ENCODE measurements at regions not wholly inside any gene's neighbourhood (a gene's known extent, or its start where the extent isn't known, plus 50 kb on each side); places are given as distances from the start of the nearest gene placed in this dataset.

GRCh38 chr3:76834657-76835056 lies 205.2 kb upstream of the ROBO2 start:
- H3K9ac ChIP-seq (ENCODE audit: low read depth in 2 of 2, low read length in 2 of 2), result no peak overlapping the region
- no peak overlapping the region for H3K4me3 ChIP-seq
- no peaks in the 10 kb centered on the region for H3K36me3 ChIP-seq
- H3K9me3 ChIP-seq, result no peaks in the 10 kb centered on the region
- no peak for DNase-seq
- no peak overlapping the region for H3K27ac ChIP-seq
- H3K27me3 ChIP-seq, result no peaks in the 10 kb centered on the region
- intact Hi-C loops (cut with DNase I), result no loop called here
- no peak for TF ChIP-seq CTCF (IDR thresholded peaks at IDR 0.05)
- no peaks in the 10 kb centered on the region for H3K4me1 ChIP-seq

- TF ChIP-seq CTCF (IDR thresholded peaks at IDR 0.05), result no peak
- DNase-seq, result no peak
- intact Hi-C loops (cut with DNase I), result no loop called here
- H3K4me1 ChIP-seq, result no peaks in the 10 kb centered on the region
- no peak overlapping the region for H3K27ac ChIP-seq
- no peaks in the 10 kb centered on the region for H3K27me3 ChIP-seq
- H3K36me3 ChIP-seq, result no peaks in the 10 kb centered on the region
- H3K9ac ChIP-seq (ENCODE audit: low read depth in 2 of 2, low read length in 2 of 2), result no peak overlapping the region
- H3K9me3 ChIP-seq, result no peaks in the 10 kb centered on the region
- no peak overlapping the region for H3K4me3 ChIP-seq
Observed at GRCh38 chr3:76841747-76842146, 198.2 kb upstream of the ROBO2 start.

- DNase-seq, result no peak
- H3K4me1 ChIP-seq, result no peaks in the 10 kb centered on the region
- no peaks in the 10 kb centered on the region for H3K27me3 ChIP-seq
- H3K36me3 ChIP-seq, result no peaks in the 10 kb centered on the region
- no peak overlapping the region for H3K4me3 ChIP-seq
- intact Hi-C loops (cut with DNase I), result no loop called here
- no peak overlapping the region for H3K27ac ChIP-seq
- no peak overlapping the region for H3K9ac ChIP-seq (ENCODE audit: low read depth in 2 of 2, low read length in 2 of 2)
- TF ChIP-seq CTCF (IDR thresholded peaks at IDR 0.05), result no peak
- no peaks in the 10 kb centered on the region for H3K9me3 ChIP-seq
Observed at GRCh38 chr3:76842216-76842615, 197.7 kb upstream of the ROBO2 start.

- no peaks in the 10 kb centered on the region for H3K27me3 ChIP-seq
- no peaks in the 10 kb centered on the region for H3K4me1 ChIP-seq
- H3K4me3 ChIP-seq, result no peak overlapping the region
- H3K27ac ChIP-seq, result no peak overlapping the region
- TF ChIP-seq CTCF (IDR thresholded peaks at IDR 0.05), result no peak
- no peaks in the 10 kb centered on the region for H3K36me3 ChIP-seq
- H3K9me3 ChIP-seq, result no peaks in the 10 kb centered on the region
- no peak for DNase-seq
- intact Hi-C loops (cut with DNase I), result no loop called here
- no peak overlapping the region for H3K9ac ChIP-seq (ENCODE audit: low read depth in 2 of 2, low read length in 2 of 2)
Observed at GRCh38 chr3:76855451-76855850, 184.4 kb upstream of the ROBO2 start.

- no peak overlapping the region for H3K4me3 ChIP-seq
- no peak overlapping the region for H3K9ac ChIP-seq (ENCODE audit: low read depth in 2 of 2, low read length in 2 of 2)
- no peak for DNase-seq
- no peak overlapping the region for H3K27ac ChIP-seq
- no peaks in the 10 kb centered on the region for H3K36me3 ChIP-seq
- no peaks in the 10 kb centered on the region for H3K9me3 ChIP-seq
- no peaks in the 10 kb centered on the region for H3K27me3 ChIP-seq
- intact Hi-C loops (cut with DNase I), result no loop called here
- no peaks in the 10 kb centered on the region for H3K4me1 ChIP-seq
- TF ChIP-seq CTCF (IDR thresholded peaks at IDR 0.05), result no peak
Observed at GRCh38 chr3:76859596-76859995, 180.3 kb upstream of the ROBO2 start.

GRCh38 chr3:76864355-76864754 lies 175.5 kb upstream of the ROBO2 start:
- H3K9ac ChIP-seq (ENCODE audit: low read depth in 2 of 2, low read length in 2 of 2), result no peak overlapping the region
- no peak overlapping the region for H3K4me3 ChIP-seq
- H3K4me1 ChIP-seq, result no peaks in the 10 kb centered on the region
- intact Hi-C loops (cut with DNase I), result no loop called here
- H3K27me3 ChIP-seq, result no peaks in the 10 kb centered on the region
- TF ChIP-seq CTCF (IDR thresholded peaks at IDR 0.05), result no peak
- no peaks in the 10 kb centered on the region for H3K36me3 ChIP-seq
- no peak overlapping the region for H3K27ac ChIP-seq
- no peaks in the 10 kb centered on the region for H3K9me3 ChIP-seq
- DNase-seq, result no peak

All from colonic mucosa (tissue), 4 donors.